Loucy (cell line): ENCODE measurements at regions not wholly inside any gene's neighbourhood (a gene's known extent, or its start where the extent isn't known, plus 50 kb on each side); places are given as distances from the start of the nearest gene placed in this dataset.

Source experiments
- EZH2phosphoT487 ChIP-seq: fragments of 200-600 bp; IDR thresholded peaks from 2 replicates; pipeline ENCODE4 v1.6.1; 2018; ENCODE audit warnings: antibody characterized with exemption, mild to moderate bottlenecking, moderate library complexity, borderline replicate concordance
- TF ChIP-seq, protein P1 (sequence below): fragments of 200-600 bp; sonication (generic); conservative IDR thresholded peaks from 2 replicates; pipeline ENCODE4 v1.5.1; 2014; ENCODE audit warnings: mild to moderate bottlenecking, antibody characterized with exemption, low read length

DNA sequence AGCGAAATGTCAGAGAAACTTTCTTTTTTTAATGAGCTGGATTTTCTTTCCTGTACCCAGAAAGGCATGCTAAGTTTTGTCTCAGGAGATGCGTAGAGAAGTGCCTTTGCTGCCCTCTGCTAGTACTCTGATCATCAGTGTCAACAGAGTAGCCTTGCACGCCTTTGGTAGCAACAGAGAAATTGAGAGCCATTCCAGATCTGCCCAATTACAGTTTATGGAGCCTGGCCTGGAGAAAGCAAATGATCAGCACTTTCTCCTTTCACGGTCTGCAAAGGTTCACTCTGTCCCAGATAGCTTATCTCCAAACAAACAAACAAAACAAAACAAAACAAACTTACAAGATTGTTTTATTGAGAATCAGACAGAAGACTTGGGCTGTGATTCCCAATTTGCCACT lies 792.8 kb upstream of the PIK3C3 start:
- TF ChIP-seq, protein P1, sequence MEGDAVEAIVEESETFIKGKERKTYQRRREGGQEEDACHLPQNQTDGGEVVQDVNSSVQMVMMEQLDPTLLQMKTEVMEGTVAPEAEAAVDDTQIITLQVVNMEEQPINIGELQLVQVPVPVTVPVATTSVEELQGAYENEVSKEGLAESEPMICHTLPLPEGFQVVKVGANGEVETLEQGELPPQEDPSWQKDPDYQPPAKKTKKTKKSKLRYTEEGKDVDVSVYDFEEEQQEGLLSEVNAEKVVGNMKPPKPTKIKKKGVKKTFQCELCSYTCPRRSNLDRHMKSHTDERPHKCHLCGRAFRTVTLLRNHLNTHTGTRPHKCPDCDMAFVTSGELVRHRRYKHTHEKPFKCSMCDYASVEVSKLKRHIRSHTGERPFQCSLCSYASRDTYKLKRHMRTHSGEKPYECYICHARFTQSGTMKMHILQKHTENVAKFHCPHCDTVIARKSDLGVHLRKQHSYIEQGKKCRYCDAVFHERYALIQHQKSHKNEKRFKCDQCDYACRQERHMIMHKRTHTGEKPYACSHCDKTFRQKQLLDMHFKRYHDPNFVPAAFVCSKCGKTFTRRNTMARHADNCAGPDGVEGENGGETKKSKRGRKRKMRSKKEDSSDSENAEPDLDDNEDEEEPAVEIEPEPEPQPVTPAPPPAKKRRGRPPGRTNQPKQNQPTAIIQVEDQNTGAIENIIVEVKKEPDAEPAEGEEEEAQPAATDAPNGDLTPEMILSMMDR, result no peak
- TF ChIP-seq EZH2phosphoT487, result no peak
